Panc1 (cell line): ENCODE measurements at regions not wholly inside any gene's neighbourhood (a gene's known extent, or its start where the extent isn't known, plus 50 kb on each side); places are given as distances from the start of the nearest gene placed in this dataset.

ENCODE experiments used
- ATAC-seq: fragments of 200-7000 bp; cut with Tn5 transposase; 2 replicates; pipeline ENCODE4 v1.9.1; 2020; ENCODE audit warnings: mild to moderate bottlenecking, moderate library complexity
- BruUV-seq: library from RNA; stranded (reverse); fragments of 400-500 nt; replicated peaks from 2 replicates; lab custom pipeline; 2021; lab: Mats Ljungman, UMichigan
- CTCF ChIA-PET: fragments of 300-600 bp; sonication (Branson Sonifier 250); formaldehyde crosslinking; loops from one replicate; lab custom pipeline; 2022; ENCODE audit warnings: antibody characterized with exemption; lab: Charles Lee
- POLR2A ChIA-PET: fragments of 300-600 bp; sonication (Branson Sonifier 250); formaldehyde crosslinking; loops from one replicate; lab custom pipeline; 2022; ENCODE audit warnings: antibody characterized with exemption; lab: Charles Lee
- DNase-seq: peaks from one replicate; pipeline ENCODE4 v3.0.0-alpha.2; 2010; ENCODE audit warnings: low read depth, low spot score
- H3K27ac ChIP-seq: 2 replicates; pipeline ENCODE4 v1.5.1; 2011; ENCODE audit warnings: mild to moderate bottlenecking, low read length, inconsistent platforms
- H3K27me3 ChIP-seq: fragments of 200-500 bp; sonication (Bioruptor generic); 2 replicates; pipeline ENCODE4 v1.6.0; 2014; ENCODE audit warnings: low read length, inconsistent platforms; ENCODE audit not compliant: control insufficient read depth, insufficient read depth
- H3K36me3 ChIP-seq: fragments of 200-500 bp; sonication (Bioruptor generic); 2 replicates; pipeline ENCODE4 v1.5.1; 2014; ENCODE audit warnings: inconsistent platforms, mild to moderate bottlenecking, low read length, moderate library complexity; ENCODE audit not compliant: control insufficient read depth, insufficient read depth
- H3K4me1 ChIP-seq: 2 replicates; pipeline ENCODE4 v1.5.1; 2011; ENCODE audit warnings: inconsistent platforms, mild to moderate bottlenecking, low read length, moderate library complexity; ENCODE audit not compliant: control insufficient read depth, insufficient read depth
- H3K4me3 ChIP-seq, 2 experiments: 2 replicates each; pipeline ENCODE4 v1.5.1; 2011 to 2012; ENCODE audit warnings: low read depth in 2 of 2, low read length in 2 of 2, mild to moderate bottlenecking in 2 of 2, inconsistent platforms in 1 of 2, moderate library complexity in 1 of 2
- H3K9me3 ChIP-seq: fragments of 200-500 bp; sonication (Bioruptor generic); 2 replicates; pipeline ENCODE4 v1.5.1; 2014; ENCODE audit warnings: low read depth, mild to moderate bottlenecking, inconsistent platforms, low read length, moderate library complexity; ENCODE audit not compliant: control insufficient read depth, insufficient read depth
- POLR2AphosphoS5 ChIP-seq: IDR thresholded peaks from 2 replicates; pipeline ENCODE4 v1.6.1; 2012; ENCODE audit warnings: mild to moderate bottlenecking, low read depth, low read length, moderate library complexity
- SIN3A ChIP-seq: IDR thresholded peaks from 2 replicates; pipeline ENCODE4 v1.6.1; 2012; ENCODE audit warnings: low read depth, mild to moderate bottlenecking, low read length, moderate library complexity, borderline replicate concordance; ENCODE audit not compliant: insufficient read depth
- TCF7L2 ChIP-seq: IDR thresholded peaks from 2 replicates; pipeline ENCODE4 v1.6.1; 2011; ENCODE audit warnings: mild to moderate bottlenecking, low read depth, low read length, inconsistent platforms
- in situ Hi-C: cut with HindIII; loops from 2 replicates; pipeline ENCODE4 v1.10.0; 2016; ENCODE audit warnings: low sequenced_read_pairs, low pct_unique_long_range_greater_than_20kb
- intact Hi-C: fragments of 100-400 bp; cut with micrococcal nuclease; formaldehyde crosslinking; loops from one replicate; pipeline ENCODE4 v1.10.0; 2022; ENCODE audit not compliant: unreplicated experiment
- TF ChIP-seq, protein P1 (sequence below), 2 experiments: IDR thresholded peaks; 2 replicates each; pipeline ENCODE4 v1.6.1; 2011 to 2012; ENCODE audit warnings: low read depth in 2 of 2, control low read depth in 1 of 2, low read length in 1 of 2, mild to moderate bottlenecking in 1 of 2, moderate library complexity in 1 of 2; ENCODE audit not compliant: insufficient read depth in 1 of 2
- TF ChIP-seq, protein P2 (sequence below): fragments of 450-650 bp; IDR thresholded peaks from 2 replicates; pipeline ENCODE4 v1.5.1; 2017; ENCODE audit warnings: mild to moderate bottlenecking

DNA sequence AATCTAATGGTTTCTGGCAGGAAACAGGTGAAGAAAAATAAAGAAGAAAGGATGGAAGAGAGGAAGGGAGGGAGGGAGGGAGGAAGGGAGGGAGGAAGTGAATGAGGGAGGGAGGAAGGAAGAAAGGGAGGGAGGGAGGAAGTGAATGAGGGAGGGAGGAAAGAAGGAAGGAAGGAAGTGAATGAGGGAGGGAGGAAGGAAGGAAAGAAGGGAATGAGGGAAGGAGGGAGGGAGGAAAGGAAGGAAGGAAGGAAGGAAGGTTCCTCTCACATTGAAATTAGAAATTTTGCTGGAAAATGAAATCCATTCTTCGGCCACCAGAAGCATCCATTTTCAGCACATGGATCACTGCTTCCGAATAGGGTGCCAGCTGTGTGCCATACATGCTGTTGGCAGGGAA lies 62.2 kb upstream of the PELI2 start:
- CTCF ChIA-PET, result no interaction called here
- H3K27me3 ChIP-seq, result peaks cover 4% of the 10 kb centered on the region; the same call in 1 of the 2 replicates

DNA sequence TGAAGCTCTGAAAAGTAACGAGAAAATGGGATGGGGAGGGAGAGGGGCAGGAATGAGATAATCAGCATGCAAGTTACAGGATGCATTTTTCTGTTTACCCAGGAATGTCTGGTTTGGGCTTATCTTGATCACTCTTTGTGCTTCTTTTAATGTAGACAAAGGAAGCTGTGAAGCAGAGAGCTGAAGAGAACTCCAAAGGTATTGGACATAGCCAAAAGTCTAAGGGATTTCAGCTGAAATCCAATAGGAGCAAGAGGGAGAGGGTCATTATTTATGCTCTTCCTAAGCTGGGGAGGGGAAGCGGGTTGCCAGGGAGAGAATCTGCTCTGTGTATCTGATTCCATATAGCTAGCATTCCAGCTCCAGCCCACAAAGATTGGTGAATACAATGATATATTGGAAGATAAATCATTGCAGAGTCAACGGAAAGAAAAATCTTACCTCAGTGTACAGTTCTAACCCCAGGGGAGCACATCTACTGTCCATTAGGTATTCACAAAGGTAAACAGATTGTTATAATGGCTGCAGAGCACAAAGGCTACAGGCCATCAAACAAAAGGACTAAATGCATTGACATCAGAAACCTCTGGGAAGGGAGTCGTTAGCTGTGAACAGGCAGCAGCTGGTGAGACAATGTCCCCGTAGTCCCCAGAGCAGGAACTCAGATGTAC lies 61.0 kb upstream of the PELI2 start:
- no peaks in the 10 kb centered on the region for H3K9me3 ChIP-seq
- in situ Hi-C loops, result no loop called here
- ATAC-seq, result no peak
- intact Hi-C loops, result no loop called here
- H3K4me1 ChIP-seq, result no peaks in the 10 kb centered on the region
- no peak overlapping the region for H3K27ac ChIP-seq
- TF ChIP-seq SIN3A, result no peak
- no peak for TF ChIP-seq POLR2AphosphoS5
- TF ChIP-seq, protein P1, sequence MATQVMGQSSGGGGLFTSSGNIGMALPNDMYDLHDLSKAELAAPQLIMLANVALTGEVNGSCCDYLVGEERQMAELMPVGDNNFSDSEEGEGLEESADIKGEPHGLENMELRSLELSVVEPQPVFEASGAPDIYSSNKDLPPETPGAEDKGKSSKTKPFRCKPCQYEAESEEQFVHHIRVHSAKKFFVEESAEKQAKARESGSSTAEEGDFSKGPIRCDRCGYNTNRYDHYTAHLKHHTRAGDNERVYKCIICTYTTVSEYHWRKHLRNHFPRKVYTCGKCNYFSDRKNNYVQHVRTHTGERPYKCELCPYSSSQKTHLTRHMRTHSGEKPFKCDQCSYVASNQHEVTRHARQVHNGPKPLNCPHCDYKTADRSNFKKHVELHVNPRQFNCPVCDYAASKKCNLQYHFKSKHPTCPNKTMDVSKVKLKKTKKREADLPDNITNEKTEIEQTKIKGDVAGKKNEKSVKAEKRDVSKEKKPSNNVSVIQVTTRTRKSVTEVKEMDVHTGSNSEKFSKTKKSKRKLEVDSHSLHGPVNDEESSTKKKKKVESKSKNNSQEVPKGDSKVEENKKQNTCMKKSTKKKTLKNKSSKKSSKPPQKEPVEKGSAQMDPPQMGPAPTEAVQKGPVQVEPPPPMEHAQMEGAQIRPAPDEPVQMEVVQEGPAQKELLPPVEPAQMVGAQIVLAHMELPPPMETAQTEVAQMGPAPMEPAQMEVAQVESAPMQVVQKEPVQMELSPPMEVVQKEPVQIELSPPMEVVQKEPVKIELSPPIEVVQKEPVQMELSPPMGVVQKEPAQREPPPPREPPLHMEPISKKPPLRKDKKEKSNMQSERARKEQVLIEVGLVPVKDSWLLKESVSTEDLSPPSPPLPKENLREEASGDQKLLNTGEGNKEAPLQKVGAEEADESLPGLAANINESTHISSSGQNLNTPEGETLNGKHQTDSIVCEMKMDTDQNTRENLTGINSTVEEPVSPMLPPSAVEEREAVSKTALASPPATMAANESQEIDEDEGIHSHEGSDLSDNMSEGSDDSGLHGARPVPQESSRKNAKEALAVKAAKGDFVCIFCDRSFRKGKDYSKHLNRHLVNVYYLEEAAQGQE (IDR thresholded peaks at IDR 0.05; ENCODE audit: insufficient read depth in 1 of 2, low read depth in 2 of 2, low read length in 1 of 2), result no peak
- TF ChIP-seq, protein P2, sequence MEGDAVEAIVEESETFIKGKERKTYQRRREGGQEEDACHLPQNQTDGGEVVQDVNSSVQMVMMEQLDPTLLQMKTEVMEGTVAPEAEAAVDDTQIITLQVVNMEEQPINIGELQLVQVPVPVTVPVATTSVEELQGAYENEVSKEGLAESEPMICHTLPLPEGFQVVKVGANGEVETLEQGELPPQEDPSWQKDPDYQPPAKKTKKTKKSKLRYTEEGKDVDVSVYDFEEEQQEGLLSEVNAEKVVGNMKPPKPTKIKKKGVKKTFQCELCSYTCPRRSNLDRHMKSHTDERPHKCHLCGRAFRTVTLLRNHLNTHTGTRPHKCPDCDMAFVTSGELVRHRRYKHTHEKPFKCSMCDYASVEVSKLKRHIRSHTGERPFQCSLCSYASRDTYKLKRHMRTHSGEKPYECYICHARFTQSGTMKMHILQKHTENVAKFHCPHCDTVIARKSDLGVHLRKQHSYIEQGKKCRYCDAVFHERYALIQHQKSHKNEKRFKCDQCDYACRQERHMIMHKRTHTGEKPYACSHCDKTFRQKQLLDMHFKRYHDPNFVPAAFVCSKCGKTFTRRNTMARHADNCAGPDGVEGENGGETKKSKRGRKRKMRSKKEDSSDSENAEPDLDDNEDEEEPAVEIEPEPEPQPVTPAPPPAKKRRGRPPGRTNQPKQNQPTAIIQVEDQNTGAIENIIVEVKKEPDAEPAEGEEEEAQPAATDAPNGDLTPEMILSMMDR, result no peak
- no peak for TF ChIP-seq TCF7L2
- DNase-seq, result no peak
- no peak overlapping the region for H3K4me3 ChIP-seq
- ChIA-PET CTCF (no interaction called here), POLR2A (interaction anchor here (0.7 kb wide), 1 partner anchor 19 kb away, joined by 3 read pairs; no protein-coding TSS in a partner anchor)
- H3K36me3 ChIP-seq, result no peaks in the 10 kb centered on the region
- peaks cover 4% of the 10 kb centered on the region; the same call in 1 of the 2 replicates for H3K27me3 ChIP-seq
- no TSS peak for BruUV-seq

More for the DNA sequence above, 62.2 kb upstream of the PELI2 start:
- TF ChIP-seq SIN3A (no peak), POLR2AphosphoS5 (no peak)
- DNase-seq, result no peak
- H3K36me3 ChIP-seq, result no peaks in the 10 kb centered on the region
- H3K9me3 ChIP-seq, result no peaks in the 10 kb centered on the region
- intact Hi-C loops, result no loop called here
- POLR2A ChIA-PET, result interaction anchor here (0.7 kb wide), 1 partner anchor 1321 kb away, joined by 5 read pairs; no protein-coding TSS in a partner anchor
- H3K4me1 ChIP-seq, result no peaks in the 10 kb centered on the region
- in situ Hi-C loops, result no loop called here
- ATAC-seq, result no peak
- BruUV-seq, result no TSS peak
- no peak overlapping the region for H3K27ac ChIP-seq
- no peak overlapping the region for H3K4me3 ChIP-seq

DNA sequence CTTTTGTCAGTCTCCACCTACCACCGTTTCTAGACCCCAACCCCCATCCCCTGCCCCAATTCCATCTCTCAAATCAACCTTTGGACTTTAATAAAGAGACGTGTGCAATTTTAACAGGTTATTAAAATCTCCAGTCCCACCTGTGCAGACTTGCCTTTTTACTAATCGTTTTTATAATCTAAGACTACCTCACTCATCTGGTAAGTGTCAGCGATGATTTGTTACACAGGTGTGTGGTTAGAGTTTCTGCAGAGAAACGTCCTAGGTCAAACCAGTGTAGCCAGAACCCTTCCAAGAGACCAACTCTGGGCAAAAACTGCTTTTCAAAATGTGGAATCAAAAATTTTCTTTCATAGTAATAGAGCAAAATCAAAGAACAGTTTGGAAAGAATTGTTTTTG lies 60.4 kb upstream of the PELI2 start:
- no peak for DNase-seq
- in situ Hi-C loops (no loop called here), intact Hi-C loops (no loop called here)
- ATAC-seq, result no peak
- no TSS peak for BruUV-seq
- H3K4me1 ChIP-seq, result no peaks in the 10 kb centered on the region
- no peak overlapping the region for H3K4me3 ChIP-seq
- H3K27me3 ChIP-seq, result peaks cover 4% of the 10 kb centered on the region; the same call in 1 of the 2 replicates
- POLR2A ChIA-PET, result no interaction called here
- H3K27ac ChIP-seq, result no peak overlapping the region
- TF ChIP-seq, protein P2, result no peak
- no peak for TF ChIP-seq TCF7L2
- no peak for TF ChIP-seq SIN3A
- TF ChIP-seq POLR2AphosphoS5, result no peak
- TF ChIP-seq, protein P1 (IDR thresholded peaks at IDR 0.05; ENCODE audit: insufficient read depth in 1 of 2, low read depth in 2 of 2, low read length in 1 of 2), result no peak
- CTCF ChIA-PET, result no interaction called here
- no peaks in the 10 kb centered on the region for H3K36me3 ChIP-seq
- H3K9me3 ChIP-seq, result no peaks in the 10 kb centered on the region
